GM21381 (cell line): ENCODE measurements at regions not wholly inside any gene's neighbourhood (a gene's known extent, or its start where the extent isn't known, plus 50 kb on each side); places are given as distances from the start of the nearest gene placed in this dataset.

ENCODE experiments used
- ATAC-seq: cut with Tn5 transposase; IDR thresholded peaks from one replicate; pipeline ENCODE4 v1.9.1; 2021; ENCODE audit warnings: mild to moderate bottlenecking, moderate library complexity; ENCODE audit not compliant: unreplicated experiment

GRCh38 chr3:106371971-106372805 is 503.4 kb upstream of the CBLB start:
- no peak for ATAC-seq

GRCh38 chr3:106372806-106373190 is 504.0 kb upstream of the CBLB start:
- no peak for ATAC-seq

- ATAC-seq = no peak
These were observed 507.3 kb upstream of the CBLB start for GRCh38 chr3:106376016-106376570.

GRCh38 chr3:106379251-106379750 is 510.5 kb upstream of the CBLB start:
- no peak for ATAC-seq

- no peak for ATAC-seq
These were observed 511.4 kb upstream of the CBLB start for GRCh38 chr3:106380232-106380631.

GRCh38 chr3:106381286-106381938 is 512.6 kb upstream of the CBLB start:
- no peak for ATAC-seq

- no peak for ATAC-seq
These were observed 513.1 kb upstream of the CBLB start for GRCh38 chr3:106381939-106382335.

GRCh38 chr3:106386050-106386449 is 517.2 kb upstream of the CBLB start:
- no peak for ATAC-seq

GRCh38 chr3:106392915-106393314 is 524.1 kb upstream of the CBLB start:
- no peak for ATAC-seq

- ATAC-seq = no peak
These were observed 528.2 kb upstream of the CBLB start for GRCh38 chr3:106397006-106397405.

GRCh38 chr3:106398891-106399600 is 530.2 kb upstream of the CBLB start:
- no peak for ATAC-seq

GRCh38 chr3:106399761-106400160 is 530.9 kb upstream of the CBLB start:
- ATAC-seq = no peak

GRCh38 chr3:106401666-106402490 is 533.1 kb upstream of the CBLB start:
- ATAC-seq = no peak

- no peak for ATAC-seq
These were observed 534.7 kb upstream of the CBLB start for GRCh38 chr3:106403371-106404145.

GRCh38 chr3:106413683-106414082 is 544.9 kb upstream of the CBLB start:
- no peak for ATAC-seq

GRCh38 chr3:106420628-106421027 is 551.8 kb upstream of the CBLB start:
- ATAC-seq = no peak

- no peak for ATAC-seq
These were observed 552.6 kb upstream of the CBLB start for GRCh38 chr3:106421426-106421825.

- no peak for ATAC-seq
These were observed 553.1 kb upstream of the CBLB start for GRCh38 chr3:106421909-106422308.

GRCh38 chr3:106423321-106424225 is 554.8 kb upstream of the CBLB start:
- ATAC-seq = no peak
